Neuronal stem cell (in vitro differentiated cells): ENCODE measurements at regions not wholly inside any gene's neighbourhood (a gene's known extent, or its start where the extent isn't known, plus 50 kb on each side); places are given as distances from the start of the nearest gene placed in this dataset.
"Not testable (repeated sequence)": the region's sequence is repeated elsewhere in the genome, so short reads cannot be mapped to it uniquely, and the experiment has no call there.

Experiments used
- DNase-seq: peaks from one replicate; pipeline ENCODE4 v3.0.0-alpha.2; 2013; ENCODE audit warnings: low spot score
- H2AFZ ChIP-seq: one replicate; pipeline ENCODE4 v1.6.1; 2013; ENCODE audit warnings: mild to moderate bottlenecking, low read length, inconsistent platforms
- H2AK5ac ChIP-seq: 2 replicates; pipeline ENCODE4 v1.6.1; 2013; ENCODE audit warnings: low read depth, mild to moderate bottlenecking, inconsistent platforms, low read length, moderate library complexity, mixed read lengths
- H2BK120ac ChIP-seq: 2 replicates; pipeline ENCODE4 v1.6.1; 2013; ENCODE audit warnings: low read depth, mild to moderate bottlenecking, inconsistent platforms, low read length, moderate library complexity, mixed read lengths
- H2BK12ac ChIP-seq: one replicate; pipeline ENCODE4 v1.6.1; 2013; ENCODE audit warnings: low read length, inconsistent platforms
- H2BK15ac ChIP-seq: 2 replicates; pipeline ENCODE4 v1.6.1; 2013; ENCODE audit warnings: mild to moderate bottlenecking, low read length, inconsistent platforms, mixed read lengths
- H2BK5ac ChIP-seq: one replicate; pipeline ENCODE4 v1.6.1; 2013; ENCODE audit warnings: inconsistent platforms, mild to moderate bottlenecking, low read length, moderate library complexity
- H3K14ac ChIP-seq: one replicate; pipeline ENCODE4 v1.6.1; 2013; ENCODE audit warnings: low read length, inconsistent platforms
- H3K18ac ChIP-seq: 2 replicates; pipeline ENCODE4 v1.6.1; 2013; ENCODE audit warnings: low read length, inconsistent platforms
- H3K23ac ChIP-seq: 2 replicates; pipeline ENCODE4 v1.6.1; 2013; ENCODE audit warnings: low read depth, mild to moderate bottlenecking, mixed read lengths, low read length, inconsistent platforms; ENCODE audit not compliant: poor library complexity
- H3K27ac ChIP-seq: replicated peaks from 3 replicates; pipeline ENCODE4 v1.5.1; 2013; ENCODE audit warnings: low read length, inconsistent platforms
- H3K27me3 ChIP-seq, 3 experiments: 2 replicates each; pipeline ENCODE4 v1.6.1; 2013; ENCODE audit warnings: low read length in 3 of 3, mild to moderate bottlenecking in 2 of 3, inconsistent platforms in 1 of 3, low read depth in 1 of 3, mixed read lengths in 1 of 3, moderate library complexity in 1 of 3; ENCODE audit not compliant: control insufficient read depth in 3 of 3, insufficient read depth in 3 of 3
- H3K36me3 ChIP-seq, 2 donors: replicated peaks in 1 of 2; 2 replicates each; pipeline ENCODE4 v1.6.1; 2013; ENCODE audit warnings: low read length in 2 of 2; ENCODE audit not compliant: control insufficient read depth in 2 of 2, insufficient read depth in 2 of 2
- H3K4ac ChIP-seq: 2 replicates; pipeline ENCODE4 v1.6.1; 2013; ENCODE audit warnings: inconsistent platforms, mild to moderate bottlenecking, low read length, moderate library complexity
- H3K4me1 ChIP-seq, 2 donors: 1 replicate in 1 of 2; 2 replicates in 1 of 2; pipeline ENCODE4 v1.6.1; 2013; ENCODE audit warnings: low read length in 2 of 2, low read depth in 1 of 2; ENCODE audit not compliant: control insufficient read depth in 2 of 2, insufficient read depth in 1 of 2
- H3K4me2 ChIP-seq: one replicate; pipeline ENCODE4 v1.6.1; 2013; ENCODE audit warnings: mild to moderate bottlenecking, low read length, inconsistent platforms; ENCODE audit not compliant: insufficient read depth, poor library complexity, severe bottlenecking
- H3K4me3 ChIP-seq, 2 donors: 2 replicates each; pipeline ENCODE4 v1.5.1; 2013; ENCODE audit warnings: low read length in 2 of 2, mild to moderate bottlenecking in 2 of 2, inconsistent platforms in 1 of 2, moderate library complexity in 1 of 2
- H3K79me1 ChIP-seq: one replicate; pipeline ENCODE4 v1.6.1; 2013; ENCODE audit warnings: low read depth, mild to moderate bottlenecking, inconsistent platforms, low read length, moderate library complexity
- H3K9ac ChIP-seq: one replicate; pipeline ENCODE4 v1.6.1; 2013; ENCODE audit warnings: mild to moderate bottlenecking, low read depth, low read length, inconsistent platforms; ENCODE audit not compliant: poor library complexity
- H3K9me3 ChIP-seq, 2 donors: replicated peaks in 1 of 2; 2 replicates each; pipeline versions ENCODE3 to v1.6.1; 2013; ENCODE audit warnings: low read length in 2 of 2, mild to moderate bottlenecking in 2 of 2, inconsistent platforms in 1 of 2, low read depth in 1 of 2, mixed read lengths in 1 of 2, moderate library complexity in 1 of 2; ENCODE audit not compliant: control insufficient read depth in 2 of 2, insufficient read depth in 1 of 2
- H4K8ac ChIP-seq: one replicate; pipeline ENCODE4 v1.6.1; 2013; ENCODE audit warnings: low read depth, mild to moderate bottlenecking, inconsistent platforms, low read length, moderate library complexity
- H4K91ac ChIP-seq: one replicate; pipeline ENCODE4 v1.6.1; 2013; ENCODE audit warnings: low read length, low read depth, mild to moderate bottlenecking, inconsistent platforms; ENCODE audit not compliant: poor library complexity
- WGBS, 2 donors: extraction: QIAGEN DNeasy Blood & Tissue Kit; methylation state at CpG; one replicate each; pipeline ENCODE4 v1.1.7; 2013; ENCODE audit warnings: missing lambda C conversion rate in 2 of 2, mixed read lengths in 1 of 2; ENCODE audit not compliant: insufficient read length in 2 of 2, insufficient replicate concordance in 1 of 2; ENCODE audit errors: extremely low coverage in 2 of 2; 5-methylcytosine and 5-hydroxymethylcytosine counted together

GRCh38 chr14:106174206-106174605, 647.8 kb downstream of the TMEM121 start:
- H2BK12ac ChIP-seq = no peak overlapping the region
- no peak overlapping the region for H2BK15ac ChIP-seq
- H2BK5ac ChIP-seq = no peak overlapping the region
- H3K4me3 ChIP-seq = no peak overlapping the region
- H3K9ac ChIP-seq = no peak overlapping the region
- H3K27ac ChIP-seq = no peak overlapping the region
- H3K79me1 ChIP-seq = no peaks in the 10 kb centered on the region
- no peak overlapping the region for H3K14ac ChIP-seq
- H3K27me3 ChIP-seq = no peaks in the 10 kb centered on the region
- no peaks in the 10 kb centered on the region for H3K4me1 ChIP-seq
- H4K91ac ChIP-seq = no peak overlapping the region
- no peaks in the 10 kb centered on the region for H3K36me3 ChIP-seq
- no peak overlapping the region for H2BK120ac ChIP-seq
- H3K9me3 ChIP-seq = peaks cover 0 to 3% of the 10 kb centered on the region in 2 donors
- no peak for DNase-seq
- H2AFZ ChIP-seq = no peak overlapping the region
- H3K18ac ChIP-seq = no peak overlapping the region
- H3K23ac ChIP-seq = no peak overlapping the region
- no peak overlapping the region for H3K4ac ChIP-seq
- WGBS, 2 donors = no CpG with 5 or more reads among the region's 7 CpGs
- H2AK5ac ChIP-seq = no peak overlapping the region
- no peak overlapping the region for H4K8ac ChIP-seq
- no peak overlapping the region for H3K4me2 ChIP-seq

GRCh38 chr14:106177266-106178246, 651.2 kb downstream of the TMEM121 start:
- not testable (repeated sequence) for H3K4me2 ChIP-seq, H3K79me1 ChIP-seq, H3K27ac ChIP-seq, H2BK15ac ChIP-seq, H3K14ac ChIP-seq, H3K9ac ChIP-seq, H2BK5ac ChIP-seq, H2BK12ac ChIP-seq, H3K4ac ChIP-seq, H4K8ac ChIP-seq, H3K27me3 ChIP-seq, H3K4me1 ChIP-seq, H3K9me3 ChIP-seq, H3K36me3 ChIP-seq, H3K23ac ChIP-seq, H4K91ac ChIP-seq, H3K4me3 ChIP-seq, H3K18ac ChIP-seq, H2AK5ac ChIP-seq, H2AFZ ChIP-seq, H2BK120ac ChIP-seq, DNase-seq
- no CpG with 5 or more reads among the region's 7 CpGs for WGBS, 2 donors

- no peak overlapping the region for H4K91ac ChIP-seq
- no peak overlapping the region for H3K4me3 ChIP-seq
- no peaks in the 10 kb centered on the region for H3K27me3 ChIP-seq
- H2AK5ac ChIP-seq = no peak overlapping the region
- no peaks in the 10 kb centered on the region for H3K36me3 ChIP-seq
- no peak overlapping the region for H3K9ac ChIP-seq
- no peak for DNase-seq
- no peak overlapping the region for H3K23ac ChIP-seq
- no peak overlapping the region for H3K14ac ChIP-seq
- no peak overlapping the region for H3K4me2 ChIP-seq
- no peak overlapping the region for H3K18ac ChIP-seq
- H4K8ac ChIP-seq = no peak overlapping the region
- H3K79me1 ChIP-seq = no peaks in the 10 kb centered on the region
- no peak overlapping the region for H2BK15ac ChIP-seq
- H3K4ac ChIP-seq = no peak overlapping the region
- no peak overlapping the region for H2BK120ac ChIP-seq
- peaks cover 0 to 8% of the 10 kb centered on the region in 2 donors for H3K9me3 ChIP-seq
- H2BK12ac ChIP-seq = no peak overlapping the region
- H2BK5ac ChIP-seq = no peak overlapping the region
- no peak overlapping the region for H2AFZ ChIP-seq
- no peak overlapping the region for H3K27ac ChIP-seq
- H3K4me1 ChIP-seq = no peaks in the 10 kb centered on the region
- WGBS, 2 donors = no CpG with 5 or more reads among the region's 2 CpGs
Observed at GRCh38 chr14:106179761-106180160, 653.4 kb downstream of the TMEM121 start.

- not testable (repeated sequence) for DNase-seq, H4K91ac ChIP-seq, H3K9me3 ChIP-seq, H3K14ac ChIP-seq, H2BK120ac ChIP-seq, H3K4me2 ChIP-seq, H3K79me1 ChIP-seq, H2BK15ac ChIP-seq, H3K4me3 ChIP-seq, H3K18ac ChIP-seq, H3K9ac ChIP-seq, H3K23ac ChIP-seq, H2BK12ac ChIP-seq, H3K4ac ChIP-seq, H3K27ac ChIP-seq, H2AK5ac ChIP-seq, H3K36me3 ChIP-seq, H3K27me3 ChIP-seq, H2AFZ ChIP-seq, H4K8ac ChIP-seq, H3K4me1 ChIP-seq, H2BK5ac ChIP-seq
- no CpG with 5 or more reads among the region's 8 CpGs for WGBS, 2 donors
Observed at GRCh38 chr14:106184771-106185170, 658.4 kb downstream of the TMEM121 start.
